HG03097 (cell line): ENCODE measurements at regions not wholly inside any gene's neighbourhood (a gene's known extent, or its start where the extent isn't known, plus 50 kb on each side); places are given as distances from the start of the nearest gene placed in this dataset.
"Not testable (repeated sequence)": the region's sequence is repeated elsewhere in the genome, so short reads cannot be mapped to it uniquely, and the experiment has no call there.

Experiments
- ATAC-seq: cut with Tn5 transposase; IDR thresholded peaks from one replicate; pipeline ENCODE4 v1.9.1; 2021; ENCODE audit not compliant: unreplicated experiment, low FRiP score

- no peak for ATAC-seq
Measured at GRCh38 chr2:106261871-106262321, 67.8 kb upstream of the UXS1 start.

DNA sequence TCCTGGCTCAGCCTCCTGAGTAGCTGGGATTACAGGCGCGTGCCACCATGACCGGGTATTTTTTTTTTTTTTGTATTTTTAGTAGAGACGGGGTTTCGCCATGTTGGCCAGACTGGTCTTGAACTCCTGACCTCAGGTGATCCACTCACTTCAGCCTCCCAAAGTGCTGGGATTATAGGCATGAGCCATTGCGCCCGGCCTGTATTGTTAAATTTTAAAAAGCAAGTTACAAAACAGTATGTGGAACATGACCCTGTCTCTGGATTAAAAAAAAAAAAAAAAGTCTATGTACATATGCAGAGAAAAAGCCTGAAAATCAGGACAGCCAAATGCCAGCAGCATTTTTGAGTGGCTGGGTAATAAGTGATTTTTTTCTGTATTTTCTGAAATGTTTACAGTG lies 64.8 kb upstream of the UXS1 start:
- not testable (repeated sequence) for ATAC-seq

DNA sequence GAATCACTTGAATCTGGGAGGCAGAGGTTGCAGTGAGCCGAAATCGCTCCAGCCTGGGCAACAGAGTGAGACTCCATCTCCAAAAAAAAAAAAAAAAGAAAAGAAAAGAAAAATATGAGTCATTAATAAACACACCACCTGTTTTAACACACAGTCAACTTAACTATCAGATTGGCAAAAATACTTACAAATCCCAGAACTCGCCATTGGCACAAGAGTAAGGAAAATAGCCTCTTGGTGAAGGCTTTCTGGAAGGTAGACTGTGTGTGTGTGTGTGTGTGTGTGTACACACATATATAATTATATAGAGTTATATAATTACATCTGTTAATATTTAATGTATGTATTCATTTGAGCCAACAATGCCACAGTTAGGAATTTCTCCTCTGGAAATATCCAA lies 63.7 kb upstream of the UXS1 start:
- ATAC-seq, result no peak

DNA sequence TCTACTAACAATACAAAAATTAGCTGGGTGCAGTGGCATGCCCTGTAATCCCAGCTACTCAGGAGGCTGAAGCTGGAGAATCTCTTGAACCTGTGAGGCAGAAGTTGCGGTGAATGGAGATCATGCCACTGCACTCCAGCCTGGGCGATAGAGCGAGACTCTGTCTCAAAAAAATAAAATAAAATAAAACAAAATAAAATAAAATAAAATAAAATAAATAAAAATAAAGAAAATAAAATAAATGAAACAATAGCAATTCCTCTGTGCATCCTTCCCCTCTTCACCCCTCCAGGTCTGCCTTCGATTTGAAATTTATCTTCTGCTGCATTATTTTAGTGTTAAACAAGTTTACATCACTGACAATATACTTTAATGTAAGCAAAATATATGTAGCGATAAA lies 63.0 kb upstream of the UXS1 start:
- ATAC-seq, result no peak

DNA sequence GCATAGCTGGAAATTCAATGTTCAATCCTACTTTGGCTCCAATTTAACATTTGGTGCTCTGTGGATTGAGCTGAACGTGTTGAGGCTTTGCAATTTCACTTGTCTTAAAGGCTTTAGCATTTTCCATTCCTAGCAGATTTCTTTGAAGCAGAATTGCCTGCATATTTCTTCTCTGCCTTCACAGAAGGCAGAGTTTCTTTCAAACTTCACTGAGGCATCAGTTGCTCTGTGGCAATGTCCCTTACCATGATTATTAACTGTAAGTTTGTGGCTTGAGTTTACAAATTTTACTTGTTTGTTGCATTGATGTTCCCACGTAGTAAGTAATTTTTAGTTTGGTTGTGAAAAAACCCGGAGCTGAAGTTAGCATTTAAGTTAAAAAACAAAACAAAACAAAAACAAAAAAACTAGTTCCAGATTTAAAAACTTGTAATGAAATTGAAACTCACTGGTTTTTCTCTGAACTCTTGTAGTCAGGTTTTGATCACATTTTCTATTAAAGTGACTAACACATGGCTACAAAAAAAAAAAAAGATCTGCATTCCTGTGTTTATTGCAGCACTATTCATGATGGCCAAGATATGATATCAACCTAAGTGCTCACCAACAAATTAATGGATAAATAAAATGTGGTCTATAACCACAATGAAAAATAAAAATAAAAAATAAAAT lies 55.2 kb upstream of the UXS1 start:
- not testable (repeated sequence) for ATAC-seq

GRCh38 chr2:106248548-106249151 lies 54.5 kb upstream of the UXS1 start:
- peak; percentile 59 for ATAC-seq
